ENCODE measurements at regions not wholly inside any gene's neighbourhood (a gene's known extent, or its start where the extent isn't known, plus 50 kb on each side); places are given as distances from the start of the nearest gene placed in this dataset.

GRCh38 chr6:20302702-20303251 is 90.5 kb upstream of the MBOAT1 start:
- TF ChIP-seq CTCF (IDR thresholded peaks at IDR 0.05 in 4 of 5, conservative IDR thresholded peaks at IDR 0.05 in 1 of 5) (no peak), POLR2A (IDR thresholded peaks at IDR 0.05) (no peak)

All from gastrocnemius medialis (tissue), 4 donors.